ENCODE measurements at regions not wholly inside any gene's neighbourhood (a gene's known extent, or its start where the extent isn't known, plus 50 kb on each side); places are given as distances from the start of the nearest gene placed in this dataset.
A peak's percentile ranks its signal among the peaks of the same experiment; 100 is the strongest.

DNA sequence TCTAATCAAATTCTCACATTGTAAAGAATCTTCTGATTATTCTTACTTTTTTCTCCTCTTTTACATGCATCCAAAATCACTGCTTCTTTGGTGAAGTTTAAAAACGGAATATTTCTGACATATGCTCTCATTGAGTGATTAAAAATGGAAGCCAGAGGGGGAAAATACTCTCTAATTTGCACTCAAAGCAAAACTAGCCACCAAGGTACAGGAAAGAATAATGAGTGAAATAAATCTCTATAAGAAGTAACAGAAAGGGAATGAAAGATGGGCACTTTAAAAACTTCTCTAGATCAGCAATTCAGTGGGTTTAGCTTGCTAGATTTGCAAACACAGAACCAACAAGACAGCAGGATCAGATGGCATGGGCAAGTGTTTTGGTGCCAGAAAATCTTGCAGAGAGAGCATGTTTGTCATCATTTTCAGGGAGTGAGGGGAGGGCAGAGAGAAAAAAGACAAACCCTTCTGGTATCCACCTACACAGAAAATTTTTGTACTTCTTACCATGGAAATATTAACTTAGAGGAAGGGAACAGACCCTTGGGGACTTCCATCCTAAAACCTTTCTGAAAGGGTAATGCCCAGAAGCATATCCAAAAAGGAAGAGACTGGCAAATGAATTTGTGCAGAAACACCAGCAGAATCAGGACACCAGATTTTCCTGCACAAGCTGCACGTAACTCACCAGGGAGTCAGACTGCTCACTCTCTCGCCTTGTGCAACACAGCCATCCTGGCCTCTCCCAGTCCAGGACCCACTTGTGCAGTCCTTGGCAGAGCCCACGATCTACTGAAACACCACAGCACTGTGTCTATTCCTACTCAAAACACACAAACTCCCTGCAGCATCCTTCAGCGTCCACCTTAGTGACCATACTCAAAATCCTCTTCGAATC, 270.2 kb upstream of the PRDM1 start:
- H3K27ac ChIP-seq (ENCODE audit: low read length) = no peak overlapping the region
- H3K27me3 Mint-ChIP-seq (ENCODE audit: low read depth in 2 of 2) = peaks cover 0 to 11% of the 10 kb centered on the region in 2 donors
- H3K27me3 ChIP-seq (ENCODE audit: control insufficient read depth, insufficient read depth, low read length) = no peaks in the 10 kb centered on the region
- TF ChIP-seq, protein P1, sequence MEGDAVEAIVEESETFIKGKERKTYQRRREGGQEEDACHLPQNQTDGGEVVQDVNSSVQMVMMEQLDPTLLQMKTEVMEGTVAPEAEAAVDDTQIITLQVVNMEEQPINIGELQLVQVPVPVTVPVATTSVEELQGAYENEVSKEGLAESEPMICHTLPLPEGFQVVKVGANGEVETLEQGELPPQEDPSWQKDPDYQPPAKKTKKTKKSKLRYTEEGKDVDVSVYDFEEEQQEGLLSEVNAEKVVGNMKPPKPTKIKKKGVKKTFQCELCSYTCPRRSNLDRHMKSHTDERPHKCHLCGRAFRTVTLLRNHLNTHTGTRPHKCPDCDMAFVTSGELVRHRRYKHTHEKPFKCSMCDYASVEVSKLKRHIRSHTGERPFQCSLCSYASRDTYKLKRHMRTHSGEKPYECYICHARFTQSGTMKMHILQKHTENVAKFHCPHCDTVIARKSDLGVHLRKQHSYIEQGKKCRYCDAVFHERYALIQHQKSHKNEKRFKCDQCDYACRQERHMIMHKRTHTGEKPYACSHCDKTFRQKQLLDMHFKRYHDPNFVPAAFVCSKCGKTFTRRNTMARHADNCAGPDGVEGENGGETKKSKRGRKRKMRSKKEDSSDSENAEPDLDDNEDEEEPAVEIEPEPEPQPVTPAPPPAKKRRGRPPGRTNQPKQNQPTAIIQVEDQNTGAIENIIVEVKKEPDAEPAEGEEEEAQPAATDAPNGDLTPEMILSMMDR (IDR thresholded peaks at IDR 0.05) = no peak
- H3K4me1 Mint-ChIP-seq = no peaks in the 10 kb centered on the region
- no peak overlapping the region for H3K4me3 ChIP-seq (ENCODE audit: low read length)
- no peaks in the 10 kb centered on the region for H3K9me3 Mint-ChIP-seq
- no peak overlapping the region for H3K27ac Mint-ChIP-seq
- H3K4me1 ChIP-seq (ENCODE audit: control insufficient read depth, insufficient read depth, low read length) = no peaks in the 10 kb centered on the region
- WGBS (ENCODE audit: insufficient coverage) = 94% methylated on average over 5 of the region's 6 CpGs
- no peaks in the 10 kb centered on the region for H3K36me3 ChIP-seq (ENCODE audit: control insufficient read depth, insufficient read depth, low read length)
- no peak for ATAC-seq
- H3K9me3 ChIP-seq (ENCODE audit: control insufficient read depth, insufficient read depth, low read length) = no peaks in the 10 kb centered on the region
- H3K4me3 Mint-ChIP-seq = no peak overlapping the region
- H3K36me3 Mint-ChIP-seq = no peaks in the 10 kb centered on the region
- intact Hi-C loops (cut with micrococcal nuclease) = no loop called here
- DNase-seq = no peak

GRCh38 chr6:105814745-105815536, 271.2 kb upstream of the PRDM1 start:
- H3K9me3 Mint-ChIP-seq = no peaks in the 10 kb centered on the region
- TF ChIP-seq, protein P1 (IDR thresholded peaks at IDR 0.05) = no peak
- WGBS (ENCODE audit: insufficient coverage) = 100% methylated on average over 2 of the region's 3 CpGs
- no peaks in the 10 kb centered on the region for H3K27me3 ChIP-seq (ENCODE audit: control insufficient read depth, insufficient read depth, low read length)
- no peak overlapping the region for H3K27ac ChIP-seq (ENCODE audit: low read length)
- no peaks in the 10 kb centered on the region for H3K36me3 ChIP-seq (ENCODE audit: control insufficient read depth, insufficient read depth, low read length)
- ATAC-seq (no peak), DNase-seq (no peak)
- no peak overlapping the region for H3K4me3 Mint-ChIP-seq
- peaks cover 0 to 11% of the 10 kb centered on the region in 2 donors for H3K27me3 Mint-ChIP-seq (ENCODE audit: low read depth in 2 of 2)
- H3K9me3 ChIP-seq (ENCODE audit: control insufficient read depth, insufficient read depth, low read length) = no peaks in the 10 kb centered on the region
- peaks cover 5% of the 10 kb centered on the region for H3K4me1 ChIP-seq (ENCODE audit: control insufficient read depth, insufficient read depth, low read length)
- no peaks in the 10 kb centered on the region for H3K36me3 Mint-ChIP-seq
- H3K27ac Mint-ChIP-seq = no peak overlapping the region
- no peak overlapping the region for H3K4me3 ChIP-seq (ENCODE audit: low read length)
- peaks cover 9 to 10% of the 10 kb centered on the region in 2 donors for H3K4me1 Mint-ChIP-seq
- intact Hi-C loops (cut with micrococcal nuclease) = no loop called here

GRCh38 chr6:105810922-105811482, 275.1 kb upstream of the PRDM1 start:
- ATAC-seq (no peak), DNase-seq (no peak)
- Histone ChIP-seq H3K9me3 (ENCODE audit: control insufficient read depth, insufficient read depth, low read length) (no peaks in the 10 kb centered on the region), H3K4me1 (ENCODE audit: control insufficient read depth, insufficient read depth, low read length) (peaks cover 11% of the 10 kb centered on the region), H3K36me3 (ENCODE audit: control insufficient read depth, insufficient read depth, low read length) (no peaks in the 10 kb centered on the region), H3K27ac (ENCODE audit: low read length) (no peak overlapping the region), H3K27me3 (ENCODE audit: control insufficient read depth, insufficient read depth, low read length) (no peaks in the 10 kb centered on the region), H3K4me3 (ENCODE audit: low read length) (no peak overlapping the region)
- Mint-ChIP-seq H3K9me3 (no peaks in the 10 kb centered on the region), H3K4me3 (no peak overlapping the region), H3K36me3 (no peaks in the 10 kb centered on the region), H3K27me3 (ENCODE audit: low read depth in 2 of 2) (peaks cover 0 to 11% of the 10 kb centered on the region in 2 donors), H3K27ac (peak overlapping the region in 1 of 2 donors; percentile 71), H3K4me1 (peaks cover 28 to 31% of the 10 kb centered on the region in 2 donors)
- TF ChIP-seq, protein P1 (IDR thresholded peaks at IDR 0.05) = no peak
- intact Hi-C loops (cut with micrococcal nuclease) = no loop called here
- 96% methylated on average over 3 of the region's 3 CpGs for WGBS (ENCODE audit: insufficient coverage)

All from natural killer cell (primary cell).